GM12878 (cell line): ENCODE measurements at regions not wholly inside any gene's neighbourhood (a gene's known extent, or its start where the extent isn't known, plus 50 kb on each side); places are given as distances from the start of the nearest gene placed in this dataset.

Source experiments
- ATAC-seq: fragments of 200-7000 bp; cut with Tn5 transposase; 3 replicates; pipeline ENCODE4 v1.9.1; 2020; ENCODE audit warnings: mild to moderate bottlenecking, moderate library complexity
- BruUV-seq: library from RNA; stranded (reverse); fragments of 400-500 nt; replicated peaks from 2 replicates; lab custom pipeline; 2021; lab: Mats Ljungman, UMichigan
- CTCF ChIA-PET: fragments of 300-600 bp; sonication (Branson Sonifier 250); formaldehyde crosslinking; extraction: SDS; loops from one replicate; lab custom pipeline; 2021; ENCODE audit warnings: inconsistent platforms; lab: Yijun Ruan, JAX
- POLR2A ChIA-PET: fragments of 350-600 bp; formaldehyde crosslinking; extraction: SDS; loops from one replicate; lab custom pipeline; 2021; ENCODE audit warnings: inconsistent platforms; lab: Charles Lee
- RAD21 ChIA-PET: fragments of 300-600 bp; sonication (Branson Sonifier 250); formaldehyde crosslinking; loops from one replicate; lab custom pipeline; 2023; ENCODE audit warnings: antibody characterized with exemption; ENCODE audit not compliant: unreplicated experiment; lab: Charles Lee
- SMC1A ChIA-PET: fragments of 300-600 bp; sonication (Branson Sonifier 250); formaldehyde crosslinking; loops from one replicate; lab custom pipeline; 2023; ENCODE audit not compliant: unreplicated experiment, uncharacterized antibody; lab: Charles Lee
- DNase-seq: peaks from one replicate; pipeline ENCODE4 v3.0.0-alpha.2; 2011; ENCODE audit warnings: low read depth, low spot score
- FAIRE-seq: peaks from 3 replicates; lab custom pipeline; 2011; peaks lifted over from hg19 to GRCh38; lab: Jason Lieb, UNC
- H2AFZ ChIP-seq: 2 replicates; pipeline ENCODE4 v1.6.0; 2011; ENCODE audit warnings: low read depth, low read length, control low read depth; ENCODE audit not compliant: control insufficient read depth
- H3K27ac ChIP-seq: 2 replicates; pipeline ENCODE4 v1.5.1; 2011; ENCODE audit warnings: control low read depth; ENCODE audit not compliant: control insufficient read depth, insufficient read depth
- H3K27me3 ChIP-seq, 2 experiments: replicated peaks in 1 of 2; 2 replicates each; pipeline versions ENCODE4 v1.6.0 to v1.6.1; 2011; ENCODE audit warnings: low read length in 1 of 2; ENCODE audit not compliant: control insufficient read depth in 2 of 2, insufficient read depth in 2 of 2
- H3K36me3 ChIP-seq, 2 experiments: 2 replicates each; pipeline ENCODE4 v1.5.1; 2011; ENCODE audit warnings: low read length in 1 of 2; ENCODE audit not compliant: control insufficient read depth in 2 of 2, insufficient read depth in 2 of 2
- H3K4me1 ChIP-seq: 2 replicates; pipeline ENCODE4 v1.6.1; 2011; ENCODE audit warnings: mild to moderate bottlenecking, low read length, moderate library complexity, mixed read lengths; ENCODE audit not compliant: control insufficient read depth, insufficient read depth
- H3K4me2 ChIP-seq: 2 replicates; pipeline ENCODE4 v1.6.0; 2011; ENCODE audit warnings: control low read depth; ENCODE audit not compliant: control insufficient read depth, insufficient read depth
- H3K4me3 ChIP-seq: fragments of 200-600 bp; sonication (generic); 2 replicates; pipeline ENCODE4 v1.5.1; 2016
- H3K79me2 ChIP-seq: 2 replicates; pipeline ENCODE4 v1.6.0; 2011; ENCODE audit warnings: low read length; ENCODE audit not compliant: control insufficient read depth, insufficient read depth
- H3K9ac ChIP-seq: 2 replicates; pipeline ENCODE4 v1.8.0; 2011; ENCODE audit warnings: low read length, control low read depth, mixed read lengths; ENCODE audit not compliant: control insufficient read depth, insufficient read depth
- H3K9me3 ChIP-seq: replicated peaks from 3 replicates; pipeline ENCODE4 v1.5.1; 2011; ENCODE audit warnings: mild to moderate bottlenecking, low read length; ENCODE audit not compliant: control insufficient read depth, insufficient read depth
- H4K20me1 ChIP-seq: 2 replicates; pipeline ENCODE4 v1.6.0; 2011; ENCODE audit not compliant: control insufficient read depth, insufficient read depth
- BRCA1 ChIP-seq: IDR thresholded peaks from 2 replicates; pipeline ENCODE4 v1.6.1; 2011; ENCODE audit warnings: low read depth, low read length, improper control_type of control experiment
- HDGF ChIP-seq: fragments of 450-650 bp; IDR thresholded peaks from 2 replicates; pipeline ENCODE4 v1.6.1; 2016; ENCODE audit warnings: antibody characterized with exemption
- IKZF1 ChIP-seq: fragments of 450-650 bp; conservative IDR thresholded peaks from 2 replicates; pipeline ENCODE4 v1.6.1; 2017; ENCODE audit warnings: antibody characterized with exemption, mild to moderate bottlenecking
- NR2C1 ChIP-seq: fragments of 450-650 bp; IDR thresholded peaks from 2 replicates; pipeline ENCODE4 v1.6.1; 2017; ENCODE audit warnings: antibody characterized with exemption, mild to moderate bottlenecking, moderate library complexity
- RELB ChIP-seq: fragments of 450-650 bp; IDR thresholded peaks from 2 replicates; pipeline ENCODE4 v1.6.1; 2017; ENCODE audit warnings: low read depth, mild to moderate bottlenecking, moderate library complexity
- SKIL ChIP-seq: fragments of 450-650 bp; IDR thresholded peaks from 2 replicates; pipeline ENCODE4 v1.6.1; 2017; ENCODE audit warnings: mild to moderate bottlenecking, low read depth, inconsistent platforms; ENCODE audit not compliant: poor library complexity, severe bottlenecking
- SMAD1 ChIP-seq: fragments of 450-650 bp; IDR thresholded peaks from 2 replicates; pipeline ENCODE4 v1.6.1; 2018; ENCODE audit warnings: mild to moderate bottlenecking, low read depth; ENCODE audit not compliant: partially characterized antibody
- SMAD5 ChIP-seq: IDR thresholded peaks from 2 replicates; pipeline ENCODE4 v1.6.1; 2016; ENCODE audit warnings: antibody characterized with exemption, low read depth
- ZBTB40 ChIP-seq: fragments of 450-650 bp; IDR thresholded peaks from 2 replicates; pipeline ENCODE4 v1.6.1; 2016; ENCODE audit warnings: mild to moderate bottlenecking, moderate library complexity, borderline replicate concordance
- ZZZ3 ChIP-seq: IDR thresholded peaks from 2 replicates; pipeline ENCODE4 v1.6.1; 2011; ENCODE audit warnings: low read depth; ENCODE audit not compliant: control insufficient read depth, insufficient read length
- WGBS: methylation state at CpG from one replicate; pipeline ENCODE4 v1.1.6; 2016; ENCODE audit warnings: low lambda C conversion rate; ENCODE audit not compliant: insufficient replicate concordance, insufficient coverage; ENCODE audit errors: missing lambda C conversion rate; 5-methylcytosine and 5-hydroxymethylcytosine counted together
- in situ Hi-C: fragments of 300-500 bp; cut with MboI; formaldehyde crosslinking; loops from 9 replicates; pipeline ENCODE4 v1.14.3; 2018; ENCODE audit warnings: mixed read lengths
- intact Hi-C: fragments of 100-400 bp; cut with micrococcal nuclease; formaldehyde crosslinking; loops from one replicate; pipeline ENCODE4 v1.14.2; 2022; ENCODE audit not compliant: unreplicated experiment

- no peak overlapping the region for H2AFZ ChIP-seq
- no peaks in the 10 kb centered on the region for H3K79me2 ChIP-seq
- SMC1A ChIA-PET = no interaction called here
- POLR2A ChIA-PET = interaction anchor here (0.6 kb wide), 1 partner anchor 223 kb away, joined by 3 read pairs; no protein-coding TSS in a partner anchor
- no TSS peak for BruUV-seq
- H3K4me1 ChIP-seq = no peaks in the 10 kb centered on the region
- CTCF ChIA-PET = no interaction called here
- DNase-seq (no peak), FAIRE-seq (no peak), ATAC-seq (no peak)
- no peak overlapping the region for H3K4me2 ChIP-seq
- peaks cover 0 to 3% of the 10 kb centered on the region in 2 experiments; a peak in 1 of 4 replicates for H3K27me3 ChIP-seq
- RAD21 ChIA-PET = no interaction called here
- in situ Hi-C loops (no loop called here), intact Hi-C loops (no loop called here)
- H3K9ac ChIP-seq = no peak overlapping the region
- no peak overlapping the region for H3K27ac ChIP-seq
- no peaks in the 10 kb centered on the region for H4K20me1 ChIP-seq
- H3K4me3 ChIP-seq = no peak overlapping the region
- TF ChIP-seq BRCA1 (no peak), IKZF1 (no peak), SMAD1 (no peak)
- H3K36me3 ChIP-seq = no peaks in the 10 kb centered on the region
- WGBS = 42% methylated on average over 6 of the region's 6 CpGs
- H3K9me3 ChIP-seq = no peaks in the 10 kb centered on the region
Observed at GRCh38 chr2:105450471-105450870, 51.6 kb upstream of the FHL2 start.

GRCh38 chr2:105449076-105449475 lies 50.2 kb upstream of the FHL2 start:
- ChIA-PET RAD21 (no interaction called here), CTCF (no interaction called here), POLR2A (no interaction called here), SMC1A (no interaction called here)
- H3K4me3 ChIP-seq = no peak overlapping the region
- no peak overlapping the region for H3K9ac ChIP-seq
- H3K9me3 ChIP-seq = no peaks in the 10 kb centered on the region
- no peaks in the 10 kb centered on the region for H3K4me1 ChIP-seq
- no peaks in the 10 kb centered on the region for H4K20me1 ChIP-seq
- no peaks in the 10 kb centered on the region for H3K36me3 ChIP-seq
- WGBS = 0% methylated on average over 3 of the region's 3 CpGs
- no peak overlapping the region for H3K4me2 ChIP-seq
- no peak for FAIRE-seq
- H3K27me3 ChIP-seq = peaks cover 0 to 3% of the 10 kb centered on the region in 2 experiments; a peak in 1 of 4 replicates
- no peak for DNase-seq
- H3K79me2 ChIP-seq = no peaks in the 10 kb centered on the region
- H2AFZ ChIP-seq = no peak overlapping the region
- ATAC-seq = no peak
- in situ Hi-C loops = no loop called here
- intact Hi-C loops = no loop called here
- BruUV-seq = no TSS peak
- no peak overlapping the region for H3K27ac ChIP-seq
- no peak for TF ChIP-seq NR2C1
- no peak for TF ChIP-seq SMAD5
- no peak for TF ChIP-seq HDGF
- TF ChIP-seq RELB = no peak
- no peak for TF ChIP-seq ZBTB40
- TF ChIP-seq SKIL = no peak
- no peak for TF ChIP-seq ZZZ3
